ENCODE measurements at regions not wholly inside any gene's neighbourhood (a gene's known extent, or its start where the extent isn't known, plus 50 kb on each side); places are given as distances from the start of the nearest gene placed in this dataset.
"Not testable (repeated sequence)": the region's sequence is repeated elsewhere in the genome, so short reads cannot be mapped to it uniquely, and the experiment has no call there.

GRCh38 chr6:67883500-67884366, 751.3 kb upstream of the ADGRB3 start:
- no peaks in the 10 kb centered on the region for H3K9me3 ChIP-seq (ENCODE audit: control insufficient read depth, insufficient read depth, low read length)
- H3K4me1 ChIP-seq (ENCODE audit: control insufficient read depth, insufficient read depth, low read length): no peaks in the 10 kb centered on the region
- H3K4me3 ChIP-seq (ENCODE audit: low read length): no peak overlapping the region
- no peaks in the 10 kb centered on the region; the same call in 1 of the 2 replicates for H3K36me3 ChIP-seq (ENCODE audit: control insufficient read depth, insufficient read depth, low read length)
- WGBS (ENCODE audit: insufficient coverage, insufficient read length): no CpG with 5 or more reads among the region's 11 CpGs
- DNase-seq (ENCODE audit: low read depth, low spot score): no peak
- H3K27me3 ChIP-seq (ENCODE audit: control insufficient read depth, insufficient read depth, low read length): no peaks in the 10 kb centered on the region
- H3K27ac ChIP-seq (ENCODE audit: low read length): no peak overlapping the region

GRCh38 chr6:67882436-67883311, 752.4 kb upstream of the ADGRB3 start:
- no peak for DNase-seq (ENCODE audit: low read depth, low spot score)
- no peaks in the 10 kb centered on the region for H3K9me3 ChIP-seq (ENCODE audit: control insufficient read depth, insufficient read depth, low read length)
- no peak overlapping the region for H3K27ac ChIP-seq (ENCODE audit: low read length)
- H3K36me3 ChIP-seq (ENCODE audit: control insufficient read depth, insufficient read depth, low read length): no peaks in the 10 kb centered on the region; the same call in 1 of the 2 replicates
- H3K4me1 ChIP-seq (ENCODE audit: control insufficient read depth, insufficient read depth, low read length): no peaks in the 10 kb centered on the region
- no peak overlapping the region for H3K4me3 ChIP-seq (ENCODE audit: low read length)
- no peaks in the 10 kb centered on the region for H3K27me3 ChIP-seq (ENCODE audit: control insufficient read depth, insufficient read depth, low read length)
- WGBS (ENCODE audit: insufficient coverage, insufficient read length): 100% methylated on average over 3 of the region's 5 CpGs

- no peaks in the 10 kb centered on the region; the same call in 1 of the 2 replicates for H3K36me3 ChIP-seq (ENCODE audit: control insufficient read depth, insufficient read depth, low read length)
- H3K27ac ChIP-seq (ENCODE audit: low read length): no peak overlapping the region
- no peak for DNase-seq (ENCODE audit: low read depth, low spot score)
- no CpG with 5 or more reads among the region's 4 CpGs for WGBS (ENCODE audit: insufficient coverage, insufficient read length)
- H3K27me3 ChIP-seq (ENCODE audit: control insufficient read depth, insufficient read depth, low read length): no peaks in the 10 kb centered on the region
- no peaks in the 10 kb centered on the region for H3K4me1 ChIP-seq (ENCODE audit: control insufficient read depth, insufficient read depth, low read length)
- H3K9me3 ChIP-seq (ENCODE audit: control insufficient read depth, insufficient read depth, low read length): no peaks in the 10 kb centered on the region
- H3K4me3 ChIP-seq (ENCODE audit: low read length): no peak overlapping the region
Measured at GRCh38 chr6:67881706-67882065, 753.4 kb upstream of the ADGRB3 start.

- H3K9me3 ChIP-seq (ENCODE audit: control insufficient read depth, insufficient read depth, low read length): no peaks in the 10 kb centered on the region
- no peaks in the 10 kb centered on the region for H3K27me3 ChIP-seq (ENCODE audit: control insufficient read depth, insufficient read depth, low read length)
- H3K4me1 ChIP-seq (ENCODE audit: control insufficient read depth, insufficient read depth, low read length): no peaks in the 10 kb centered on the region
- no peak overlapping the region for H3K4me3 ChIP-seq (ENCODE audit: low read length)
- no CpG with 5 or more reads among the region's 16 CpGs for WGBS (ENCODE audit: insufficient coverage, insufficient read length)
- no peaks in the 10 kb centered on the region for H3K36me3 ChIP-seq (ENCODE audit: control insufficient read depth, insufficient read depth, low read length)
- H3K27ac ChIP-seq (ENCODE audit: low read length): no peak overlapping the region
- no peak for DNase-seq (ENCODE audit: low read depth, low spot score)
Measured at GRCh38 chr6:67880939-67881705, 754.0 kb upstream of the ADGRB3 start.

DNA sequence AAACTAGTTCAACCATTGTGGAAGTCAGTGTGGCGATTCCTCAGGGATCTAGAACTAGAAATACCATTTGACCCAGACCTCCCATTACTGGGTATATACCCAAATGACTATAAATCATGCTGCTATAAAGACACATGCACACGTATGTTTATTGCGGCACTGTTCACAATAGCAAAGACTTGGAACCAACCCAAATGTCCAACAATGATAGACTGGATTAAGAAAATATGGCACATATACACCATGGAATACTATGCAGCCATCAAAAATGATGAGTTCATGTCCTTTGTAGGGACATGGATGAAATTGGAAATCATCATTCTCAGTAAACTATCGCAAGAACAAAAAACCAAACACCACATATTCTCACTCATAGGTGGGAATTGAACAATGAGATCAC, 754.7 kb upstream of the ADGRB3 start:
- not testable (repeated sequence) for DNase-seq (ENCODE audit: low read depth, low spot score); H3K4me1 ChIP-seq (ENCODE audit: control insufficient read depth, insufficient read depth, low read length); H3K4me3 ChIP-seq (ENCODE audit: low read length); H3K36me3 ChIP-seq (ENCODE audit: control insufficient read depth, insufficient read depth, low read length); H3K27ac ChIP-seq (ENCODE audit: low read length); H3K27me3 ChIP-seq (ENCODE audit: control insufficient read depth, insufficient read depth, low read length); H3K9me3 ChIP-seq (ENCODE audit: control insufficient read depth, insufficient read depth, low read length)
- WGBS (ENCODE audit: insufficient coverage, insufficient read length): no CpG with 5 or more reads among the region's 4 CpGs

- not testable (repeated sequence) for H3K4me3 ChIP-seq (ENCODE audit: low read length); H3K4me1 ChIP-seq (ENCODE audit: control insufficient read depth, insufficient read depth, low read length); H3K9me3 ChIP-seq (ENCODE audit: control insufficient read depth, insufficient read depth, low read length); H3K27me3 ChIP-seq (ENCODE audit: control insufficient read depth, insufficient read depth, low read length); H3K36me3 ChIP-seq (ENCODE audit: control insufficient read depth, insufficient read depth, low read length); H3K27ac ChIP-seq (ENCODE audit: low read length); DNase-seq (ENCODE audit: low read depth, low spot score)
- no CpG with 5 or more reads among the region's 1 CpG for WGBS (ENCODE audit: insufficient coverage, insufficient read length)
Measured at GRCh38 chr6:67879928-67880327, 755.2 kb upstream of the ADGRB3 start.

GRCh38 chr6:67879105-67879904, 755.8 kb upstream of the ADGRB3 start:
- not testable (repeated sequence) for H3K4me1 ChIP-seq (ENCODE audit: control insufficient read depth, insufficient read depth, low read length); H3K36me3 ChIP-seq (ENCODE audit: control insufficient read depth, insufficient read depth, low read length); H3K27ac ChIP-seq (ENCODE audit: low read length); H3K9me3 ChIP-seq (ENCODE audit: control insufficient read depth, insufficient read depth, low read length); H3K4me3 ChIP-seq (ENCODE audit: low read length); H3K27me3 ChIP-seq (ENCODE audit: control insufficient read depth, insufficient read depth, low read length); DNase-seq (ENCODE audit: low read depth, low spot score)
- WGBS (ENCODE audit: insufficient coverage, insufficient read length): no CpG with 5 or more reads among the region's 1 CpG

DNA sequence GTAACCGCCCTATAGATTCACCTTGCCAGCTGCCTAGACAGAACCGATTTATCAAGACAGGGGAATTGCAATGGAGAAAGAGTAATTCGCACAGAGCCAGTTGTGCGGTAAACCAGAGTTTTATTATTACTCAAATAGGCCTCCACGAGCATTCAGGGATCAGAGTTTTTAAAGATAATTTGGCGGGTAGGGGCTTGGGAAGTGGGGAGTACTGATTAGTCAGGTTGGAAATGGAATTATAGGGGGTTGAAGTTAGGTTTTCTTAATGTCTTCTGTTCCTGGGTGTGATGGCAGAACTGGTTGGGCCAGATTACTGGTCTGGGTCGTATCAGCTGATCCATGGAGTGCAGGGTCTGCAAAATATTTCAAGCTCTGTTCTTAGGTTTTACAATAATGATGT, 756.9 kb upstream of the ADGRB3 start:
- H3K9me3 ChIP-seq (ENCODE audit: control insufficient read depth, insufficient read depth, low read length); H3K36me3 ChIP-seq (ENCODE audit: control insufficient read depth, insufficient read depth, low read length); H3K27me3 ChIP-seq (ENCODE audit: control insufficient read depth, insufficient read depth, low read length); H3K4me3 ChIP-seq (ENCODE audit: low read length); H3K27ac ChIP-seq (ENCODE audit: low read length); H3K4me1 ChIP-seq (ENCODE audit: control insufficient read depth, insufficient read depth, low read length); DNase-seq (ENCODE audit: low read depth, low spot score): not testable (repeated sequence)
- no CpG with 5 or more reads among the region's 7 CpGs for WGBS (ENCODE audit: insufficient coverage, insufficient read length)

DNA sequence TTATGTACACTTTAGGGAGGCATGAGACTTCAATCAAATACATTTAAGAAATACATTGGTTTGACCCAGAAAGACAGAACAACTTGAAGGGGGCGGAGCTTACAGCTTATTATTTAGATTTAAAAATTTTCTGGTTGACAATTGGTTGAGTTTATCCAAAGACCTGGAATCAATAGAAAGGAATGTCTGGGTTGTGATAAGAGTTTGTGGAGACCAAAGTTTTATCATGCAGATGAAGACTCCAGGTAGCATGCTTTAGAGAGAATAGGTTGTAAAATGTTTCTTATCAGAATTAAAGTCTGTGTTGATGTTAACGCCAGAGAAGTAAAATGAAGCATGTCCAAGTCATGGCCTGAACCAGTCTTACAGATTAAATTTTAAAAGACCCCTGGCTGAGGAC, 757.8 kb upstream of the ADGRB3 start:
- WGBS (ENCODE audit: insufficient coverage, insufficient read length): no CpG with 5 or more reads among the region's 2 CpGs
- no peaks in the 10 kb centered on the region for H3K27me3 ChIP-seq (ENCODE audit: control insufficient read depth, insufficient read depth, low read length)
- no peak overlapping the region for H3K4me3 ChIP-seq (ENCODE audit: low read length)
- no peaks in the 10 kb centered on the region for H3K9me3 ChIP-seq (ENCODE audit: control insufficient read depth, insufficient read depth, low read length)
- no peaks in the 10 kb centered on the region for H3K36me3 ChIP-seq (ENCODE audit: control insufficient read depth, insufficient read depth, low read length)
- H3K4me1 ChIP-seq (ENCODE audit: control insufficient read depth, insufficient read depth, low read length): no peaks in the 10 kb centered on the region
- H3K27ac ChIP-seq (ENCODE audit: low read length): no peak overlapping the region
- no peak for DNase-seq (ENCODE audit: low read depth, low spot score)

All from iPS DF 6.9 (cell line).